ENCODE measurements at regions not wholly inside any gene's neighbourhood (a gene's known extent, or its start where the extent isn't known, plus 50 kb on each side); places are given as distances from the start of the nearest gene placed in this dataset.

- Histone ChIP-seq H3K9me2 (replicated peaks; ENCODE audit: insufficient read depth, low read length) (no peaks in the 10 kb centered on the region), H3K9me3 (ENCODE audit: insufficient read depth, low read length) (no peaks in the 10 kb centered on the region), H3K9ac (ENCODE audit: low read length) (no peak overlapping the region), H3K27ac (ENCODE audit: low read depth, low read length) (no peak overlapping the region), H2AFZ (ENCODE audit: low read depth, low read length, severe bottlenecking) (no peak overlapping the region), H3K27me3 (ENCODE audit: low read length) (no peaks in the 10 kb centered on the region), H4K20me1 (ENCODE audit: low read depth, low read length) (no peaks in the 10 kb centered on the region), H3K36me3 (ENCODE audit: low read length) (no peaks in the 10 kb centered on the region), H3K4me3 (ENCODE audit: insufficient read depth, low read length, poor library complexity, severe bottlenecking) (no peak overlapping the region), H3K79me2 (ENCODE audit: insufficient read depth, low read length) (no peaks in the 10 kb centered on the region), H3F3A (ENCODE audit: insufficient read depth) (no peaks in the 10 kb centered on the region), H3K4me2 (ENCODE audit: low read depth, low read length, poor library complexity, severe bottlenecking) (no peak overlapping the region)
- no peak for TF ChIP-seq CTCF (IDR thresholded peaks at IDR 0.05; ENCODE audit: insufficient read depth, low read length, poor library complexity, severe bottlenecking)
- TF ChIP-seq EZH2phosphoT487 (conservative IDR thresholded peaks at IDR 0.05; ENCODE audit: low read length): no peak
These were observed 142.5 kb downstream of the TMX1 start for GRCh38 chr14:51382506-51382905.

- H3K9me3 ChIP-seq (ENCODE audit: insufficient read depth, low read length): no peaks in the 10 kb centered on the region
- H3F3A ChIP-seq (ENCODE audit: insufficient read depth): no peaks in the 10 kb centered on the region
- no peak overlapping the region for H3K27ac ChIP-seq (ENCODE audit: low read depth, low read length)
- H3K36me3 ChIP-seq (ENCODE audit: low read length): no peaks in the 10 kb centered on the region
- no peak overlapping the region for H3K4me2 ChIP-seq (ENCODE audit: low read depth, low read length, poor library complexity, severe bottlenecking)
- H3K4me3 ChIP-seq (ENCODE audit: insufficient read depth, low read length, poor library complexity, severe bottlenecking): no peak overlapping the region
- H3K9ac ChIP-seq (ENCODE audit: low read length): no peak overlapping the region
- H3K79me2 ChIP-seq (ENCODE audit: insufficient read depth, low read length): no peaks in the 10 kb centered on the region
- no peaks in the 10 kb centered on the region for H3K27me3 ChIP-seq (ENCODE audit: low read length)
- H4K20me1 ChIP-seq (ENCODE audit: low read depth, low read length): no peaks in the 10 kb centered on the region
- TF ChIP-seq EZH2phosphoT487 (conservative IDR thresholded peaks at IDR 0.05; ENCODE audit: low read length) (no peak), CTCF (IDR thresholded peaks at IDR 0.05; ENCODE audit: insufficient read depth, low read length, poor library complexity, severe bottlenecking) (no peak)
- no peak overlapping the region for H2AFZ ChIP-seq (ENCODE audit: low read depth, low read length, severe bottlenecking)
- H3K9me2 ChIP-seq (replicated peaks; ENCODE audit: insufficient read depth, low read length): no peaks in the 10 kb centered on the region
These were observed 146.4 kb downstream of the TMX1 start for GRCh38 chr14:51386411-51386810.

GRCh38 chr14:51386983-51387735 is 147.1 kb downstream of the TMX1 start:
- no peaks in the 10 kb centered on the region for H3F3A ChIP-seq (ENCODE audit: insufficient read depth)
- no peaks in the 10 kb centered on the region for H3K79me2 ChIP-seq (ENCODE audit: insufficient read depth, low read length)
- no peak overlapping the region for H2AFZ ChIP-seq (ENCODE audit: low read depth, low read length, severe bottlenecking)
- no peak overlapping the region for H3K27ac ChIP-seq (ENCODE audit: low read depth, low read length)
- H3K4me2 ChIP-seq (ENCODE audit: low read depth, low read length, poor library complexity, severe bottlenecking): no peak overlapping the region
- H3K27me3 ChIP-seq (ENCODE audit: low read length): no peaks in the 10 kb centered on the region
- no peak for TF ChIP-seq EZH2phosphoT487 (conservative IDR thresholded peaks at IDR 0.05; ENCODE audit: low read length)
- TF ChIP-seq CTCF (IDR thresholded peaks at IDR 0.05; ENCODE audit: insufficient read depth, low read length, poor library complexity, severe bottlenecking): no peak
- no peak overlapping the region for H3K9ac ChIP-seq (ENCODE audit: low read length)
- no peaks in the 10 kb centered on the region for H3K9me3 ChIP-seq (ENCODE audit: insufficient read depth, low read length)
- no peak overlapping the region for H3K4me3 ChIP-seq (ENCODE audit: insufficient read depth, low read length, poor library complexity, severe bottlenecking)
- no peaks in the 10 kb centered on the region for H3K36me3 ChIP-seq (ENCODE audit: low read length)
- no peaks in the 10 kb centered on the region for H4K20me1 ChIP-seq (ENCODE audit: low read depth, low read length)
- H3K9me2 ChIP-seq (replicated peaks; ENCODE audit: insufficient read depth, low read length): no peaks in the 10 kb centered on the region
